Heart right ventricle (tissue), 16 donors: ENCODE measurements at regions not wholly inside any gene's neighbourhood (a gene's known extent, or its start where the extent isn't known, plus 50 kb on each side); places are given as distances from the start of the nearest gene placed in this dataset.

Source experiments
- ATAC-seq, 8 donors: fragments of 200-7000 bp; cut with Tn5 transposase; one replicate each; pipeline ENCODE4 v1.9.1; 2020; ENCODE audit warnings: mild to moderate bottlenecking in 8 of 8, moderate library complexity in 8 of 8, moderate number of reproducible peaks in 1 of 8
- DNase-seq, 2 donors: peaks; one replicate each; pipeline ENCODE4 v3.0.0-alpha.2; 2020
- H3K27ac ChIP-seq, 10 donors: fragments of 200-600 bp; sonication (generic) in 2 of 10; one replicate each; pipeline versions ENCODE4 v1.5.0 to v1.8.0; 2020 to 2022; ENCODE audit warnings: mild to moderate bottlenecking in 3 of 10
- H3K27me3 ChIP-seq, 7 donors: fragments of 200-600 bp; one replicate each; pipeline ENCODE4 v1.8.0; 2021 to 2022; ENCODE audit warnings: mild to moderate bottlenecking in 2 of 7
- H3K36me3 ChIP-seq, 9 donors: fragments of 200-600 bp; sonication (generic) in 1 of 9; one replicate each; pipeline versions ENCODE4 v1.5.0 to v1.8.0; 2020 to 2022; ENCODE audit warnings: mild to moderate bottlenecking in 2 of 9
- H3K4me1 ChIP-seq, 9 donors: fragments of 200-600 bp; sonication (generic) in 1 of 9; one replicate each; pipeline versions ENCODE4 v1.5.0 to v1.8.0; 2020 to 2022; ENCODE audit warnings: mild to moderate bottlenecking in 4 of 9
- H3K4me3 ChIP-seq, 10 donors: fragments of 200-600 bp; sonication (generic) in 2 of 10; one replicate each; pipeline versions ENCODE4 v1.5.0 to v1.8.0; 2020 to 2022; ENCODE audit warnings: mild to moderate bottlenecking in 7 of 10, moderate library complexity in 2 of 10
- H3K9me3 ChIP-seq, 11 donors: fragments of 200-600 bp in 10 of 11; sonication (generic) in 2 of 11; one replicate each; pipeline versions ENCODE4 v1.5.0 to v1.8.0; 2013 to 2022; ENCODE audit warnings: mild to moderate bottlenecking in 2 of 11, control low read depth in 1 of 11, moderate library complexity in 1 of 11
- whole genome bisulfite sequencing, 2 donors: extraction: QIAGEN DNeasy Blood & Tissue Kit; methylation state at CpG; one replicate each; pipeline ENCODE4 v1.1.7; 2013; ENCODE audit warnings: inconsistent platforms in 1 of 2; 5-methylcytosine and 5-hydroxymethylcytosine counted together
- intact Hi-C, 10 donors: fragments of 100-400 bp; cut with DNase I; formaldehyde crosslinking; loops; one replicate each; pipeline versions ENCODE4 v1.11.1 to v1.14.2; 2022
- TF ChIP-seq, protein P1 (sequence below), 9 donors: fragments of 200-600 bp; sonication (generic) in 2 of 9; IDR thresholded peaks; one replicate each; pipeline versions ENCODE4 v1.5.0 to v1.8.0; 2021 to 2022; ENCODE audit warnings: antibody characterized with exemption in 9 of 9, mild to moderate bottlenecking in 5 of 9, moderate library complexity in 1 of 9
- donor health status: Arrhythmogenic right ventricular cardiomyopathy.
- donor health status: ischemic (EF 13 %, LVEDD 7.1; RV severe dilation, severe dysfunction).
- donor health status: healthy with polysubstance abuse.
- donor health status: DM: no; HTN: yes; CAD: no.
- donor health status: DM: no; HTN: no; CAD: no.
- donor health status: ischemic (EF 25% LVEDD 6.9; RV normal size, moderate dysfunction).
- donor health status: ischemic (EF 25% LVEDD 5.7; RV mildly dilated, moderate dysfunction).
- donor health status: healthy.
- donor health status: DM: yes; HTN: yes; CAD: no.
- donor health status: Ischemic cardiomyopathy.
- donor health status: ischemic (EF 35%, LVEDD 5.7; RV mildly dilated, moderate dysfunction).
- donor health status: nonischemic (EF 11% LVEDD 7.7; RV severe dilation, severe dysfunction).
- donor health status: DM: yes; HTN: yes; CAD: no.
- donor health status: PGD.
- donor health status: ischemic (EF 29% LVEDD 5.4; RV normal size, mild dysfunction).
- donor health status: nonischemic (EF 23%, LVEDD 6.1; RV moderate dilation, normal function).

- Histone ChIP-seq H3K4me3 (no peak overlapping the region), H3K27me3 (no peaks in the 10 kb centered on the region), H3K9me3 (no peaks in the 10 kb centered on the region), H3K27ac (no peak overlapping the region), H3K4me1 (no peaks in the 10 kb centered on the region), H3K36me3 (no peaks in the 10 kb centered on the region)
- intact Hi-C loops: no loop called here
- TF ChIP-seq, protein P1, sequence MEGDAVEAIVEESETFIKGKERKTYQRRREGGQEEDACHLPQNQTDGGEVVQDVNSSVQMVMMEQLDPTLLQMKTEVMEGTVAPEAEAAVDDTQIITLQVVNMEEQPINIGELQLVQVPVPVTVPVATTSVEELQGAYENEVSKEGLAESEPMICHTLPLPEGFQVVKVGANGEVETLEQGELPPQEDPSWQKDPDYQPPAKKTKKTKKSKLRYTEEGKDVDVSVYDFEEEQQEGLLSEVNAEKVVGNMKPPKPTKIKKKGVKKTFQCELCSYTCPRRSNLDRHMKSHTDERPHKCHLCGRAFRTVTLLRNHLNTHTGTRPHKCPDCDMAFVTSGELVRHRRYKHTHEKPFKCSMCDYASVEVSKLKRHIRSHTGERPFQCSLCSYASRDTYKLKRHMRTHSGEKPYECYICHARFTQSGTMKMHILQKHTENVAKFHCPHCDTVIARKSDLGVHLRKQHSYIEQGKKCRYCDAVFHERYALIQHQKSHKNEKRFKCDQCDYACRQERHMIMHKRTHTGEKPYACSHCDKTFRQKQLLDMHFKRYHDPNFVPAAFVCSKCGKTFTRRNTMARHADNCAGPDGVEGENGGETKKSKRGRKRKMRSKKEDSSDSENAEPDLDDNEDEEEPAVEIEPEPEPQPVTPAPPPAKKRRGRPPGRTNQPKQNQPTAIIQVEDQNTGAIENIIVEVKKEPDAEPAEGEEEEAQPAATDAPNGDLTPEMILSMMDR (IDR thresholded peaks at IDR 0.05): no peak
- no peak for DNase-seq
- 87% methylated on average over 8 of the region's 8 CpGs for WGBS, 2 donors
- no peak for ATAC-seq
These were observed 806.2 kb upstream of the WWC1 start for GRCh38 chr5:167485061-167485774.

GRCh38 chr5:167488371-167488770, 803.1 kb upstream of the WWC1 start:
- Histone ChIP-seq H3K36me3 (no peaks in the 10 kb centered on the region), H3K27ac (no peak overlapping the region), H3K27me3 (no peaks in the 10 kb centered on the region), H3K4me1 (no peaks in the 10 kb centered on the region), H3K9me3 (no peaks in the 10 kb centered on the region), H3K4me3 (no peak overlapping the region)
- intact Hi-C loops: no loop called here
- DNase-seq: no peak
- 75 to 78% methylated on average over 2 of the region's 2 CpGs for whole genome bisulfite sequencing, 2 donors
- ATAC-seq: no peak
- TF ChIP-seq, protein P1 (IDR thresholded peaks at IDR 0.05): no peak

DNA sequence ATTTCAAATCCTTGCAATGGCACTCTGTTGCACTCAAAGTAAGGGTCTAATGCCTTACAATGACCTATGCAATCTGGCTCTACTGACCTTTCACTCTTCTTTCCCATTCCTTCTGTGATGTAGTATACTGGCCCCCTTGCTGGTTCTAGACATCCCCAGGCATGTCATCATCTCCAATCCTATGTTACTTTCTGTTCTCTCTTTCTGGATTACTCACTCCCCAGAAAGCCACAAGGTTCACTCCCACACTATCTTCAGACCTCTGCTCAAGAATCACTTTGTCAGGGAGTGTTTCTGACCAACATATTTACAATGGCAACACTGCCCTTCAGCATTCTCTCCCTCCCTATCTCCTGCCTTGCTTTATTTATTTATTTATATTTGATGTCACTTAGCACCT, 802.2 kb upstream of the WWC1 start:
- Histone ChIP-seq H3K36me3 (no peaks in the 10 kb centered on the region), H3K4me3 (no peak overlapping the region), H3K27ac (no peak overlapping the region), H3K9me3 (no peaks in the 10 kb centered on the region), H3K4me1 (no peaks in the 10 kb centered on the region), H3K27me3 (no peaks in the 10 kb centered on the region)
- TF ChIP-seq, protein P1 (IDR thresholded peaks at IDR 0.05): no peak
- ATAC-seq (no peak), DNase-seq (no peak)
- intact Hi-C loops: no loop called here

DNA sequence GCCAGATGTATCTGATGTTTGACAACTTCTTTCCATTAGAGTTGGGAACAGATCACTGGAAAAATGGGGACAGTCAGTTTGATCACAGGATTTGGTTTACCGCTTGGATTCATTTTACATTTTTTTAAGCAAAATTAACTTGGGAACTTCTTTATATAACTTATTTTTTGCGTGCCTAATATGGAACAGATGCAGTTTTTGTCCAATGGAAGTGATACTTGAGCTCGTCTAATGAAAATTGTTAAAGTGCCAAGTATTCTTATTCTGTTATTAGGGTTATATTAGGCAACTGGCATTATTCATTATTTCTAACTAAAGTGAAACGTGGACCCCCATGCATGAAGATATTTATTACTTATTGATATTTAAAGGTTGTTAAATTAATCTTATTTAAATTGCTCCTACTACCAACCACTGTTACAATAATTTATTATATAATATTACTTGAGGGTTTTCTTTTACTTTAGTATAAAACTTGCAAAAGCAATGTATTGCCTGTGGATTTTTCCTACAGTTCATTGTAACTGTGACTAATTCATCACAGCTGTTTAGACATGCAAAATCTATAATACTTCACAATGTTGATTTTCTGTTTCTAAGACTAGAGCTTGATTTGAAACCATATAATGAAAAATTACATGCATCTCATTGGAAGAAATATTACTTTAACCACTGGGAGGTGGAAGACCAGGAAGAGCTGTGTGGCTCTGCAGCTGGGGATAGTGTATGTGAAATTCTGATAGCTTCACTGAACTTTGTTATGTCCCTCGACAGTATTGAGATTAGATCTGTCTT, 787.3 kb upstream of the WWC1 start:
- ATAC-seq: no peak
- DNase-seq: no peak
- TF ChIP-seq, protein P1 (IDR thresholded peaks at IDR 0.05): no peak
- Histone ChIP-seq H3K36me3 (no peaks in the 10 kb centered on the region), H3K9me3 (no peaks in the 10 kb centered on the region), H3K27me3 (peaks cover 0 to 6% (median 0%) of the 10 kb centered on the region in 7 donors), H3K27ac (no peak overlapping the region), H3K4me3 (no peak overlapping the region), H3K4me1 (no peaks in the 10 kb centered on the region)
- intact Hi-C loops: no loop called here
- 60 to 72% methylated on average over 5 of the region's 5 CpGs for WGBS, 2 donors
